ENCODE measurements at regions not wholly inside any gene's neighbourhood (a gene's known extent, or its start where the extent isn't known, plus 50 kb on each side); places are given as distances from the start of the nearest gene placed in this dataset.

DNA sequence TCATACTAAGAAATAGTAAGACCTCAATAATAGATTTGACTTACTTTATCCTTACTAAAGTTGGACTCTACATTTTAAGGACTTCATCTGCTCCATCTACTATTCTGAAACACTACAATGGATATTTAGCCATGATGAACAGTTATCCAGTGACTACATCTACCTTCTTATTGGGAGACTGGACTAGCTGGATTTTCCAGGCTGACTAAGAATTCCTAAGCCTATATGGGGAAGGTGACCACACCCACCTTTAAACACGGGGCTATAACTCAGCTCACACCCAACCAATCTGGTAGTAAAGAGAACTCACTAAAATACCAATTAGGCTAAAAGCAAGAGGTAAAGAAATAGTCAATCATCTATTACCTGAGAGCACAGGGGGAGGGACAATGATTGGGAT lies 1438.4 kb downstream of the TECRL start:
- no peak for DNase-seq

DNA sequence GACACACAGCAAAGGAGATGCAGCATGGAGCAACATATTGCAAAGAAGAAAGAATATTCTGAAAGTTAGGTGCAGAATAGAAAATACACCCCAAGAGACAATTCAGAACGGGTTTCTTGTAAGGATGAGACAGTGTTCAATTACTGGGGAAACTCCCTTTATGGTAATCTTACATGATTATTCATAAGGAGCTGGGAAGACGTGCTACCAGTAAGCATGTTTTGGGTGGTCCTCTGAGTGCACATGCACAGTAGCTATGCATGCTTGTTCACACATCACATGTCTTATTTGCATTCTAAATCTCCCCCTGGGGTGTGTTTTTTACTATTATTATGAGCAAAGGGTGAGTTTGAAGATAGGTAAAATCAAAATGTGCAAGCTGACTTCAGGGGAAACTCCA lies 1448.8 kb downstream of the TECRL start:
- no peak for DNase-seq

DNA sequence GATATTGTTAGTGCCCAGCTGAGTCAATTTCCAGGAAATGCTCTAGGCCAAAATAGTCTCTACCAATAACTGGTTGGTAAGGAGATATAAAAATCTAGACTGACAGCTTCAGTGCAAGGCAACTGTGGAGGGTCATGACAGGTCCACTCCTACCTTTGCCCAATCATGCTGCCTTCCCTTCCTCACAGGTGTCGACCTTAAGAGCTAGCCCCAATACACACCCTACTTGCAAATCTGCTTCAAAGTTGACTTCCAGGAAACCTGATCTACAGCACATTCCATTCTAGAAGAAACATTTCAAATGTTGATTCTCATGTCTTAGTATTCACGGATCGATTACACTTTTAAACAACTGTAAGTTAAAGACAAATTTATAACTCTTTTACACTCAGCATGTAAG lies 1455.5 kb downstream of the TECRL start:
- DNase-seq, result no peak

DNA sequence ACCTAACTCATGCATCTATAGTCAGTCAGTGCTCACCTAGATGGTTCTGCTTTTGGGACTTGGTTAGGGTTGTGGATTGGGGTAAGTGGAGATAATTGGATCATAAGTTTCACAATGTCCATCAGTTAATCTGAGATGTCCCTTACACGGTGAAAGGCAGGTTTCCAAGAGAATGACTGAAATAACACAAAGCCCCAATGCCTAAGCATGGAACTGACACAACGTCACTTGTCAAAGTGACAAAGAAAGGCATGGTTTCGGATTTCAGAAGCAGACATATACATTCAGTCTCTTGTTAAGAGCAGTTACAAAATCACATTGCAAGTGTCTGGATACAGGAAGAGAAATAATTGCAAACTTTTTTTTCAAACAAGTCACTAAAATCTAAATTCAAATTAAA lies 1456.9 kb downstream of the TECRL start:
- DNase-seq, result no peak

DNA sequence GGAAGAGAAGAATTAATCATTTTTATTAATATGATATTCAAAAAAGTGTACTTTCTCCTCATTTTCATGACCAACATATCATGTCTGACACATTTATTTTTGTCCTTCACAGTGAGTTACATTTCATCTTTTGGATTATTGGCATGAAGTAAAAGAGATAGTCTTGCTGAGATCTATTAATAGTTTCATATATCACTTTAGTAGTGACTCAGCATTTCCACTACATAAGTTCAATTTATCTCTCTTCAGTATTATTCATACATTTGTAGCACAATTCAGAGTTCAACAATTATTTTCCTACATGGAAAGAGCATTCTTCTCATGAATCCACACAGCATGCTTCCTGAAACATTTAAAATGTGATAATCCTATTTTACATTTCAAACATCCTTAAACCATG lies 1461.1 kb downstream of the TECRL start:
- DNase-seq, result no peak

DNA sequence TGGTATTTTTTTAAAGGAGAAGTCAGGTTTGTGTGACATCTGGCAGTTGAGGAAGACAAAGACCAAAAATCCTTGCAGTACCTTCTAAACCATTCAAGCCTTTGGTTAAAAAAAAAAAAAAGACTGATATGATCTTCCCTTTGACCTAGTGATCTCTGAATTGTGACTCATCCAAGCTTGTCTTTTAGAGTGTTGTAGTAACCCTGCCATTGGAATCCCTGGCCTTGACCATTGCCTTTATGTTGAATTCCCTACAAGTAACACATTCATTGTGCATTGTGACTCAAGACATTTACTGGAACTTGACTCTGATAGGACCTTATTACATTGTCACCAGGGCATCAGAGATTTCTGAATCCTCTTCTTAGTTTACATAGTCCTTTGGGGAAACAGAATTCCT lies 1469.0 kb downstream of the TECRL start:
- no peak for DNase-seq

DNA sequence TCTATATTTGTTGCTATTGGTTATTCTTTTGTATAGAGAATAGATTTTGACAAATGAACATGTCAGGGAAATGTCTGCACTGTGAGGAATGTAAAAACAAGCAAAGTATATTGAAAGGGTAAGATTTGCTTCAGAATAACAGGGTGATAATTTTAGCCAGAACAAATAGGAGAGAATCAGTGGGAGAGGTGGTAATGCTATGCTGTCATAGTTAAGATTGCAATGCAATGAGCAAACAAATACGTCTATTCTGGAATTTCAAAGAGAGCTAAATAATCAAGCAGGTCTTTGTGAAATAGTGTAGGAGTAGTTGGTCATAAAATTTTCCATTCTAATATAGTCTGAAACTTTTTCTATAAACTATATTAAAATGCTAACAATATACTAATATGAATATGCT lies 1478.4 kb downstream of the TECRL start:
- no peak for DNase-seq

DNA sequence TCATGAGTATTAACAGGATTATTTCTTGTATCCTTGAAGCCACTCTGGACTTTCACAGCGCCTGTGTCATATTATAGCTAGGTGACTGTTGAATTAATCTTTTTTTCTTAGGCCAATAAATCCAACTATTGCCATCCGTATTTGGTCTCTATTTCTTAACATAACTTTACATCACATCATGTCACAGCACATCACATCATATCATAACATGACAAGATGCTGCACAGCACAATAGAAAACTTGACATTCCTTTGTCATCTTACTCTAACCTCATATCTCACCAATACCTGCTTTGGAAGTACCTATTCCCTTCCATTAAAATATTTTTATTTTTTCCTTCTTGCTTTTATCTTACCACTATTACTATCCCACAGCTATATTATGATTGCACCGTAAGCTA lies 1480.8 kb downstream of the TECRL start:
- no peak for DNase-seq

DNA sequence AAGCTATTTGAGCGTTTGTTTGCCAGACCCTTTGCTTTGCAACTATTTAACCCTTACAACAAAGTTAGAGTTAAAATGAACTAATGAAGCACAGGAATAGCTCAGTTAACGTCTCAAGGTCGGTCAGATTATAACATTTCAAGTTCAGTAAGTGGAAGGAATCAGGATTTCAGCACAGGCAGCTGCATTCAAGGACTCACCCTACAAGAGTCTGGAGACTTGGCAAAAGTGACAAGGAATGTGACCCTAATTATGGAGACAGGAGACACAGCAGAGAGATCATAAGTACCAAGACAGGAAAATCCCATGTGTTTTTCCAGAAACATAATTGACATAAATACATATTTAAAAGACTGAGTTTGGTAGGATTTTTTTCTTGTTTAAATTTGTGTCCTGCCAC lies 1481.7 kb downstream of the TECRL start:
- DNase-seq, result no peak

DNA sequence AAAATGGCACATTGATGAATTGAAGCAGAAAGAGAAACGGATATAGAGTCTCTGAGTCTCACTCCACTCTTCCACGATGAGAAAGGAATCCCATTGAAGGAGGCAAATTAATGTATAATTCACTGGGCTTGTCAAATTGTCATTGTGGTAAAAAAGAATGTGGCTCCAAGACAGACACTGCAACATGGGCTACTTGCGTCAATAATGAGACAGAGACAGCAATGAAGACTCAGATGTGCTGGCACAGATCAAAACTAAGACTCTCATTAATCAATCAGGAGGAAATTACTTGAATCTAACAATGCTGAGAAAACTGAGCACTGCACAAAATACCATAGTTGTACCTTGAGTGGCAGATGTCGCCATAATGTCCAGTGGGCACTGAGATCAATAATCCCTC lies 1485.5 kb downstream of the TECRL start:
- no peak for DNase-seq

DNA sequence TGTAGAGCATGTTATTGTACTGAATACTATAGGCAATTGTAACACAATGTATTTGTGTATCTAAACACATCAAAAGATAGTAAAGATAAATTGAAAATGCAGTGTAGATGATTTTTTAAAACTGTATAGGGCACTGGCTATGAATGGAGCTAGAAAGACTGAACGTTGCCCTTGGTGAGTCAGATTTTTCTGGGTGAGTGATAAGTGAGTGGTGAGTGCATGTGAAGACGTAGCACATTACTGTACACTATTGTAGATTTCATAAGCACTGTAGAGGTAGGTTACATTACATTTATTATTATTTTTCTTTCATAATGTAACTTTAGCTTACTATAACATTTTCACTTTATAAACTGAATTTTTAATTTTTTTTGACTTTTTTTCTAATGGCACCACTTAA lies 1491.6 kb downstream of the TECRL start:
- no peak for DNase-seq

DNA sequence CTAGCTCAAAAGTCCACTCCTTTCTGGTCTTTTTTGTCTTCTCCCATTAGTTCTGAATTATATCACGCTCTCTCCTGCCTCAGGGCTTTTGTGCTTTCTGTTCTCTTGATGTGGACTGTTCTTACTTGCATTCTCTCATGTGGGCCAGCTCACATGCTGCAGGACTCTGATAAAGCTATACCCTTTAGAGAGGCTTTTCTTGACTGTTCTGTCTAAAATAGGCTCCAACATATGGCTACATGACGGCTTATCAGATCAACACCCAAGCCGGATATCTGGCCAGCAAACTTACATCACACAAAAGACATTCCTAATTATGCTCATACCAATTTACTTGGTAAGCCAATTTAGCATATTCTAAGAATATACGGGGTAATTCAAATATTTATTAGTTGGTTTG lies 1494.5 kb downstream of the TECRL start:
- no peak for DNase-seq

DNA sequence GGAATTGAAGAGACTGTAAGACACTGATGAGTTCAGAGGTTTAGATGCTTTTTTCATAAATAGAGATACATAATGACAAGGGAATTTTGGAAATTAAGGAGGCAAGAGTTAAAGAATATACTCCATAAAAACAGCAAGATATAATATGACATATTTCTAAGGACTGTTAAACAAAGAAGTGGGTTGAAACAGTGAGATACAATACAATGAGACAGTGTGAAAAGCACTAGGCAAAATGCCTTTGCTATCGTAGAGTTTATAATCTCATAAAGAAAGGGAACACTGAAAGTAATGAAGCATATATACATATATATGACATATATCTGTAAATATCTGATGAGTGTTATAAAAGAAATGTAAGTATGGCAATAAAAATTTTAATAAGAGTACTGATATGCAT lies 1496.2 kb downstream of the TECRL start:
- DNase-seq, result no peak

DNA sequence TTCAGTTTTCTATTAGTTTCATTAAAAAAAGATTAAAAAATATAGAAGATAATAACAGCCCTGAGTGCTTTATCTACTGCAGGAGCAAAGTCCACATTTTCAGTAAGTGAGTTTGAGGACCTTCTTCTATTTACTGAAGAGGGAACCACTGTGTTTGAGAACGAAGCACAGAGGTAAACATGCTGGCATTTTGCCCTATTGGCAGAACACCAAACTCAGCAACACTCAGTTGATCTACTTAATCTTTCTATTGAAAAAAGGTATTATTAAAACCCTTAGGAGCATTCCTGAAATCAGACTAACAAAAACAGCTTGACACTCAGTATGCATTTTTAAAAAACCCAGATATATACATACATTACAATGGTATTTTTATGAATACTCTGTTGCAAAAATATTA lies 1496.7 kb downstream of the TECRL start:
- DNase-seq, result no peak

DNA sequence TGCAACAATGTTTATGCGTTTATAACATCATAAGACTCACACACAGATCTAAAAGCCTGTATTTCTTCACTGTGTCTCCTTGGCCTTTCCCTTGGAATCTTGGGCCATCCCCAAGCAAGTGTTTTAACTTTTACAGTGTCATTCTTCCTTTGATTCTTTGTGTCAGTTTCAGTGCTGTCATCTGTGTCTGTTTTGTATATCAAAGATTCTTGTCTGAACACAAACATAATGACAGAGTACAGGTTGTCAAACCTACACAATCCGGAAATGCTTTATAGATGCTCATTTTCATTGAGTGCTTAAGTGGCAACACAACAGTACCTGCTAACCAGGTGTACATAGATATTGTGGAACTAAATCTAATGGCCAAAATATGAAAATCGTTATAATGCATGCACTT lies 1500.0 kb downstream of the TECRL start:
- no peak for DNase-seq

DNA sequence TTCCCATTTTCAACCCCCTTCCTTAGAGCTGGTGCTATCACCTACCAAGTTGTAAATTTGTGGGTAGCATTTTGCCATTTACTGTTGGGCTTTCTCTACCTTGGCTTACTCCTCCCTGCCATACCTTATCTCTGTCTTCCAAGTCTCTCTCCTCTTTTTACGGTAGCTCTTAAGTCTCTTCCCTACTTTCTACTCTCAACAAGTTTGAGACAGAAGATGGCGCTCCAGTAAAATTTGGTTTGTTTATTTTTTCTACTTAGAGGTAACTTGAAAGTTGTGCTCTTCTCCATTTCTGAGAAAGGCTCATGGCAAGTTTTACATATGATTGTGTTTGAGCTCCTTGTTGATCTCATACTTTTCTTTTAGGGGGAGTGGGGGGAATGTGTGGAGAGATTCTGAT lies 1508.1 kb downstream of the TECRL start:
- DNase-seq, result no peak

DNA sequence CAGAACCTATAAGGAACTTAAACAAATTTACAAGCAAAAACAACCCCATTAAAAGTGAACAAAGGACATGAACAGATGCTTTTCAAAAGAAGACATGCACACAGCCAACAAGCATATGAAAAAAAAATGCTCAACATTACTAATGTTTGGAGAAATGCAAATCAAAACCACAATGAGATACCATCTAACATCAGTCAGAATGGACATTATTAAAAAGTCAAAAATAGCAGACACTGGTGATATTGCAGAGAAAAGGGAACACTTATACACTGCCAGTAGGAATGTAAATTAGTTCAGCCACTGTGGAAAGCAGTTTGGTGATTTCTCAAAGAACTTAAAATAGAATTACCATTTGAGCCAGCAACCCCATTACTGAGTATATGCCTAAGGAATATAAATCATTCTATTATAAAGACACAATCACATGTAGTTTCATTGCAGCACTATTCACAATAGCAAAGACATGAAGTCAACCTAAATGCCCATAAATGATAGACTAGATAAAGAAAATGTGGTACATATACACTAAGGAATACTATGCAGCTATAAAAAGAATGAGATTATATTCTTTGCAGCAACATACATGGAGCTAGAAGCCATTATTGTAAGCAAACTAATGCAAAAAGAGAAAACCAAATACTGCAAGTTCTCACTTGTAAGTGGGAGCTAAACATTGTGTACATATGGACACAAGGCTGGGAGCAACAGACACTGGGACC lies 1509.4 kb downstream of the TECRL start:
- no peak for DNase-seq

DNA sequence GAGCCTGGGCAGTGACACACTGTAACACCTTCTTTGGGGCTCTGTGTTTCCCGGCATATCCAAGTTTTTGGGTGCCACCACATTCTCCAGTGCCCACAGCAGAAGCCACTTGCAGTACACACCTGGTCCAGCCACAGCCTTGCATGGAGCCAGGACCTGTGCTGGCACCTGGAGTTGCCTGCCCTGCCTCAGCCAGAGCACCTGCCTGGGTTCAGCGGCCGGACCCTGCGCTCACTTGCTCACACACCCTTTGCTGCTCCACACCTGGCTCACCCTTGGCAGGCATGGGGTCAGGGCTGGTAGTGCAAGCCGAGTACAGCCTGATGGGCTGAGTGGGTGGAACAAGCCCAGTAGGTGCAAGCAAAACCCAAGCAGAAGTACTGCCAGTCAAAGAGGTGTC lies 1511.1 kb downstream of the TECRL start:
- no peak for DNase-seq

DNA sequence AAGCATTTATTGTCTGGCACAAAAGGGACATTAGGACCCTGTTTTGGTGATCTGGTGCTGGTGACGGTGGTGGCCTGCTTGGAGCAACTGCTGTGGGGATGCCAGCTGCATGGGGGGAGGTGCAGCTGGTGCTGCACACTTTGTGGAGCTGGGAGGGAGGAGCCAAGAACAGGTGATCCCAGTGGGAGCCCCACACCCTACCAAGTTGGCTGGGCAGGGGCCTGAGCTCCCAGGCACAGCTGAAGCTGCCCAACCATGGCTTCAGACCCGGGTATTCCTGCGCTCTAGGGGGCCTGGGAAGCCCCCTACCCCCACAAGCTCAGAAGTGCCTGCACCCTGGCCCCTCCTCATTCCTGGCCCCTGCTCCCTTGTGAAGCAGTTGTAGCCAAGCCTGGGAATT lies 1512.5 kb downstream of the TECRL start:
- no peak for DNase-seq

DNA sequence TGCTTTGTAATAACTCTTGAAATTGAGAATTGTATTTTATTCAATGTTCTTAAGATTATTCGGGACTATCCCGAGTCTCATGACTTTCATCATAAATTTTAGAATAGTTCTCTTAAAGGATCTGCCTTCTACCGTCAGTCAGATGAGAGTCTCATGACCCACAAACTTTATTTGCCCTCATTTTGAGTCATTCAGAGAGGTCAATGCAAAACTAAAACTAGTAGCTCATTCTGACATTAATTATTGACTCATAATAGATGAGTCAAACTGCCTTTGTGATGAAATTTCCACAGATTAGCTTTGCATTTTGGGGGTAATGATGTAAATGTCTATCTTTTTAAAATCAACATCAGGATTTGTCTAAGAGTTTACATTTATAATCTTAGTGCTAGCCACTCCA lies 1527.3 kb downstream of the TECRL start:
- no peak for DNase-seq

DNA sequence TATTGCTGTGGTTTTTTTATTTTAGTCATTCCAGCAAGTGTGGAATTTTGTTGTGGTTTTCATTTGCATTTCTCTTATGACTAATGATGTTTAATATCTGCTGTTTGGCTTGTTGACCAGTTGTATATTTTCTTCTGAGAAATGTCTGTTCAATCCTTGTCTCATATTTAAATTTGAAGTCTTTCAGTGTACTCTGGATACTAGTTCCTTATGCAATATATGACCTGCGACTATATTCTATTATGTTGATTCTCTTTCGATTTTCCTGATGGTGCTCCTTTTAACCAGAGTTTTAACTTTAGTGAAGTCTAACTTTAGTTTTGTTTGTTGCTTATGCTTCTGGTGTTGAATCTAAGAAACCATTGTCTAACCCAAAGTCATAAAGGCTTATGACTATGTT lies 1528.0 kb downstream of the TECRL start:
- DNase-seq, result no peak

DNA sequence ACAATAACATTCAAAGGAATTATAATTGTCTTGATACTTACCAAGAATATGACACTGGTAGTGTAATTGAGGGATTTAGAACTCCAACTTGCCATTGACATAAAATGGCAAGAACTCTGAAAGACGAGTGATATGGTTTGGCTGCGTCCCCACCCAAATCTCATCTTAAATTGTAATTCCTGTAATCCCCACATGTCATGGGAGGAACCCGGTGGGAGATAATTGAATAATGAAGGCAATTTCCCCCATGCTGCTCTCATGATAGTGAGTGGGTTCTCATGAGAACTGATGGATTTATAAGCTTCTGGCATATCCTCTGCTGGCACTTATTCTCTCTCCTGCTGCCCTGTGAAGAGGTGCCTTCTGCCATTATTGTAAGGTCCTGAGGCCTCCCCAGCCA lies 1536.4 kb downstream of the TECRL start:
- DNase-seq, result no peak

DNA sequence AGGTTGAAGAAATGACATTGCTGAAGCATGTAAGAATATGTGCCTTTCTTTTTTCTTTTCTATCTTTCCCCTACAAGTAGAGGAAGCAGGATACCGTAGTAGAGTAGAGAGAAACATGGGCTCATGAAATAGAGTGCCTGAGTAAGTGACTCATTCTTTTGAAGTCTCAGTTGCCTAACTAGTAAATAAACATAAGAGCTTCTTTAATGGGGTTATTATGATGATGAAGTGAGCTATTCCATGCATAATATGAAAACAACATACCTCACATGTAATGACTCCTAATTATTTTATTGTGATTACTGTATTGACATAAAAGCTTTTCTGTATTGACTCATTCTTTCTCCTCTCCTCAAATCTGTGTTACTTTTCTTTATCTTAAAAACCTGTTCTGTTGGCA lies 1538.2 kb downstream of the TECRL start:
- no peak for DNase-seq

DNA sequence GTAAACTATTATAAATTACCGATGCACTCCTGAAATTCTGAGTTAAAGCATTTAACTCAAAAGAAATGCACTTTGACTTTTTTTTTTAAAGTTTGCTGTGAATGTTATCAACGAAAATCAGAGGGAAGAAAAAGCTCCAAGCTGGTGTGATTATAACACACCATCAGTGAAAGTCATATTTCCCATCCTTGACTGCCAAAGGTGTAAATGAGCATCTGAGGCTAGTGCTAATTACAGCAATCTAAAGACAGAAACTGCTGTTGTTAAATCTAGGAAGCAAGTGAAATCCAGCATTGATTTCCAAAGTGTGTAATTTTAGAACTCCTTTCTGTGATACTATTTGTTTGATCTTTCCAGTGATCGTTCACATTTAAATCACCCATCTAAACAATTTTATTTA lies 1538.8 kb downstream of the TECRL start:
- no peak for DNase-seq

DNA sequence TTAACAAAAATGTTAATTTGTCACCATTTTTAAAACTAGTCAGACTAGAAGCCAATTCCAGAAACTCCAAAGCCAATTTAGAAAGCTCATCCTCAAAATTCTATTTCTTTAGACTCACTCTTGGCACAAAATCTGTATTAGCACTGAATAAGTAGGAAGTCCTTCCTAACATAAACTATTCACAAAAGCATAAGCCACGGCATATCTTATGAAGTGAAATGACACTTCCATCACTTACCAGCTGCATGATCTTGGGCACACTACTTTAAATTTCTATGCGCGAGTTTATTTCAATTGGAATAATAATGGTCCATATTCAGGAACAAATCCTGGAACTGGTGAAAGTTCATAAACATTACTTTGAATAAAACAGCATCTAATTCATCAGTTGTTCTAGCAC lies 1544.0 kb downstream of the TECRL start:
- DNase-seq, result no peak

DNA sequence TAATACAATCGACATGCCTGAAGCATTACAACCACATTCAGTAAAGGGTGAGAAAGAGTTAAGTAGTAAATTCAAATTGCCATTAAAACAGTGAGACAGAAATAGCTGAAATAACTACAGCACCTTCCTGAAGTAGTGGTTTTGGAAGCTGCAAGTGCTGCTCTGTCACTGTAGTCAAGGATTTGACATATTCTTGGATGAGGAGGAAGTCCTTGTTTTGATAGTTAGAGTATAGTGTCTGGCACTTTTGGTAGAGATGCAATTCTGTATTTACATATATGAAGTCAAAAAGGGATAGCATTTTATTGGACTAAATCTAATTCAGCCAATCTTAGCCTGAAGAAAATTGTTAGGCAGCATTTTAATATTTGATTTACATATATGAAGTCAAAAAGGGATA lies 1559.6 kb downstream of the TECRL start:
- DNase-seq, result no peak

Measured in RPMI8226 (cell line).